Hematopoietic multipotent progenitor cell (in vitro differentiated cells): ENCODE measurements at regions not wholly inside any gene's neighbourhood (a gene's known extent, or its start where the extent isn't known, plus 50 kb on each side); places are given as distances from the start of the nearest gene placed in this dataset.
A peak's percentile ranks its signal among the peaks of the same experiment; 100 is the strongest.
"Not testable (repeated sequence)": the region's sequence is repeated elsewhere in the genome, so short reads cannot be mapped to it uniquely, and the experiment has no call there.

ENCODE experiments used
- DNase-seq, 3 donors: peaks; one replicate each; pipeline ENCODE4 v3.0.0-alpha.2; 2011 to 2015; ENCODE audit warnings: low read depth in 2 of 3, low spot score in 2 of 3

GRCh38 chr13:81283561-81283960 lies 942.6 kb upstream of the SPRY2 start:
- DNase-seq: no peak

- no peak for DNase-seq
These were observed 942.1 kb upstream of the SPRY2 start for GRCh38 chr13:81283062-81283461.

DNA sequence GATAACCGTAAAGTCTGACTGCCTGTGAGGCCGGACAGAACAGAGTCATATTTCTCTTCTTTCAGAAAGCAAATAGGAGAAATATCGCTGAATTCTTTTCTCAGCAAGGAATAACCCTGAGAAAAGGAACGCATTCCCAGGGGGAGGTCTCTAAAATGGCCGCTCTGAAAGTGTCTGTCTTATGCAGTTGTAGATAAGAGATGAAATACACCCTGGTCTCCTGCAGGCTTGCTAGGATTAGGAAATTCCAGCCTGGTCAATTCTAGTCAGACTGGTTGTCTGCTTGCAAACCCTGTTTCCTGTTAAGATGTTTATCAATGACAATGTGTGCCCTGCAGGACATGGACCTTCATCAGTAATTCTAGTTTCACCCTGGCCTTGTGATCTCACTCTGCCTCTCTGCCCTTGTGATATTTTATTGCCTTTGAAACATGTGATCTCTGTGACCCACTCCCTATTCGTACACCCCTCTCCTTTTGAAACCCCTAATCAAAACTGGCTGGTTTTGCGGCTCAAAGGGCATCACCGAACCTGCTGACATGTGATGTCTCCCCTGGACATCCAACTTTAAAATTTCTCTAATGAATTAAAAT lies 934.8 kb upstream of the SPRY2 start:
- DNase-seq: no peak

GRCh38 chr13:81247711-81248110 lies 906.8 kb upstream of the SPRY2 start:
- no peak for DNase-seq

DNA sequence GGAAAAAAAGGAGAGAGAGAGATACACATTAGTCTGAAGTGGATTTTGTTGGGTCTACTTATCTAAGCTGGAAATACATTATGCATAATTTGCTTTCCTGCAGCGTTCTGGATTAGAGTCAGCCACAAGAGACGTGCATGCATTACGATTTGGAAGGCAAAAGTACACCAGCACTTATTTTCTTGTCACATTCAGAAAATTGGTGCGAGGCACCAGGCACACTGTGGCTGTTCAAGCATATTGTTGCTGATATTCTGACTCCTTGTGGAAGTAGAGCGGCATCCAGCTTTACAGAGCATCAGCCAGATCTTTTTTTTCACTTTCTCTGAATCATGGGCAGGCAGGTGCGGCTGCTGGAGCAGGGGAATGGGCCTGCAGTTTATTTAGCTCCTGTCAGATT lies 905.6 kb upstream of the SPRY2 start:
- no peak for DNase-seq

GRCh38 chr13:81244011-81244410 lies 903.1 kb upstream of the SPRY2 start:
- no peak for DNase-seq

GRCh38 chr13:81230386-81230785 lies 889.5 kb upstream of the SPRY2 start:
- DNase-seq: no peak

- DNase-seq: not testable (repeated sequence)
These were observed 885.9 kb upstream of the SPRY2 start for GRCh38 chr13:81226830-81227229.

- DNase-seq: no peak
These were observed 883.4 kb upstream of the SPRY2 start for GRCh38 chr13:81224209-81224833.

GRCh38 chr13:81223778-81224177 lies 882.9 kb upstream of the SPRY2 start:
- DNase-seq: no peak

DNA sequence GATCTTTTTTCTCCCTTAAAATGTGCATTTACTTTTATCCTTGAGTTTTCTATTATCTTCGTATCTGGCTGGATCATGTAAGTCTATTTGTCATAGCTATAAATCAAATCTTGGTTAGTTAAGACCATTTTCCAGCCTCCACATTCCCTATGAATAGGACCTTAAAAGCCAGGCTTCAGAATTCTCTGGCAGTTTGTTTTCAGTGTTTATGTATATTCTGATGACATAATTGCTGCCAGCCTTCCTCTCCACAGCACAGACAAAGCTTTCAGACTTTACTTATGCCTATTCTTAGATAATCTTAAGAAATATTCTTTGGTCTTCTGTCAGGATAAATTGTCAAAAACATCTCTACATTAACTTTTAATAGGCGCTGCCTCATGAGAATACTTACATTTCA lies 870.8 kb upstream of the SPRY2 start:
- no peak for DNase-seq

DNA sequence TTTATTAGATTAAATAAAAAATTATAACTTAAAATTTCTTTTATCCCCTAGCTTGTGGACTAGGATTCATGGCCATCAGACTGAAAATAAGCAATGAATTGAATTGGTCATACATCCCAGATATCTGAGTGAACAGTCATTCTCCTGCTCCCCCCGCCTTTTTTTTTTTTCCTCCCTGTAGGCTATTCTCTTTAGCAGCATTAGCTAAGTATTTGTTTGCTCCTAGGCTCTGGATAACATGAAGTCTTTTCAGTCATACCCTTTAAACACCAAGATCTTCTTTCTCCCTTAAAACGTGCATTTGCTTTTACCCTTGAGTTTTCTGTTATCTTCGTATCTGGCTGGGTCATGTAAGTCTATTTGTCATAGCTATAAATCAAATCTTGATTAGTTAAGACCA lies 866.7 kb upstream of the SPRY2 start:
- DNase-seq: no peak

- DNase-seq: no peak
These were observed 866.3 kb upstream of the SPRY2 start for GRCh38 chr13:81207231-81207630.

DNA sequence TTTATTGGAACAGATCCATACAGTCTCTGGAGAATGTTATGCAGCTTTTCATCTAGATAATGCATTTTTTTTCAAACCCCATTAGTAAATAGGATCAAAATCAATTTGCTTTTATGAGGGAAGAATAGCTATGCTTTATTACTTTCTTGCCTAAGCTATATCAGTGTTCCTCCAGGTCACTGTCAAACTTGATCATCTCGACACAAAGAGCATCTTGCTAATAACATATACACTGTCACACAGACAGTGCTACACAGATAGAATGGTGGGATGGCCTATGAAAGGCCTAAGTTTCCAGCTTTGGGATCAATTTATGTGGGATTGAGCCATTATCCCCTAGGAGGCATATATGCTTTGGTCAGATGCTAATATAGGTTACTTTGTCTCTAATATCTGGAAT lies 862.9 kb upstream of the SPRY2 start:
- no peak for DNase-seq

DNA sequence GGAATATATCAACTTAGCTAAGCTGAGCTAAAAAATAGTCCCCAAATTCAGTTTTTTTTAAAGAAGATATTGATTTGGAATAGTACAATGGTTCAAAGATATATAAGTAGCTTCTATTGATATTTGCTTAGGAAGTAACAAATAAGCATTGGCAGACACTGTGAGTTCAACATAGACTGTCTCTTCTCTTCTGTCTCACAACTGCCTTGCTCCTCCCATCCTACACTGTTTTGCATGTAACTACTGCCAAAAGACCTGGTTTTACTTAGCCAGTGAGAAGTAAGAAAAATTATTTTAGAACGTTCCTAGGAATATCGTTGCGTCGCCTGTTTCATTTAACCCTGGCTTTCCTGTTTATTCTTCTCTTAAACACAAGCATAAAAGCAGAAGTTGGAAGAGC lies 859.0 kb upstream of the SPRY2 start:
- no peak for DNase-seq

DNA sequence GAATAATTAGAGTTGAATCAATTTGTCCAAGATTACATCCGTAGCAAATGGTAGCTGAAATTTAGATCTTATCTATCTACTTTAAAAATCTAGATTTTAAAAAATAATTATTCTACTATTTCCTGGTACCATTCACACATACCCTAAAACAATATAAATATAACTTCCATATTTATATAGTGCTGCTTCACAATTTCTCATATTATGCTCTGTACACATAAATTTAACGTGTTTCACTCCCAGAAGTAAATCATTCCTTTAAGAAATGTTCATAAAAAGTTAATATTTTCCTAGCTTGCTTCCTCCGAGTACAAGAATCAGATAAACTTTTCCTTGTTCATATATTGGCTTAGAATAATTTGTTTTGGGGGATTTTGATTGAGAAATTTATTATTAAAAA lies 857.0 kb upstream of the SPRY2 start:
- no peak for DNase-seq

GRCh38 chr13:81197483-81197882 lies 856.6 kb upstream of the SPRY2 start:
- DNase-seq: no peak

- DNase-seq: no peak
These were observed 853.4 kb upstream of the SPRY2 start for GRCh38 chr13:81194362-81194761.

- DNase-seq: no peak
These were observed 843.8 kb upstream of the SPRY2 start for GRCh38 chr13:81184556-81185265.

DNA sequence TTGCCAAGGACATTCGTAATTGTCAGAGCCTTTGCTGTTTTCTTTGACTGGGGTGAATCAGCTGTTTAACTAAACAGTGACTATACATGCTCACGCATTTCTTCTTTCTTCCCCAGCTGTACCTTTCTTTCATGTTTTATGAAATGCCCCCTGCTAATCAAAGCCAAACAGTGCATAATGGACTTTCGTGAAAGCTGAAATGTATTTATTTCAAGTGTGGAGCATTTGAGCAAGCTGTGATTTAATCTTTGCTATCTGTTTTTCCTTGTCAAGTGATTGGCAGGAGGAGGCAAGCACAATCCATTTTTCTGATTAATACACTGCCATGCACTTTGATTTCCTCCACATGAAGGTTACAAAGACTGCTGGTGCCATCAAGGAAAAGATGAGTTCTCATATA lies 831.7 kb upstream of the SPRY2 start:
- DNase-seq: no peak

GRCh38 chr13:81171065-81171647 lies 830.2 kb upstream of the SPRY2 start:
- DNase-seq: peak in 1 of 3 donors; percentile 28

DNA sequence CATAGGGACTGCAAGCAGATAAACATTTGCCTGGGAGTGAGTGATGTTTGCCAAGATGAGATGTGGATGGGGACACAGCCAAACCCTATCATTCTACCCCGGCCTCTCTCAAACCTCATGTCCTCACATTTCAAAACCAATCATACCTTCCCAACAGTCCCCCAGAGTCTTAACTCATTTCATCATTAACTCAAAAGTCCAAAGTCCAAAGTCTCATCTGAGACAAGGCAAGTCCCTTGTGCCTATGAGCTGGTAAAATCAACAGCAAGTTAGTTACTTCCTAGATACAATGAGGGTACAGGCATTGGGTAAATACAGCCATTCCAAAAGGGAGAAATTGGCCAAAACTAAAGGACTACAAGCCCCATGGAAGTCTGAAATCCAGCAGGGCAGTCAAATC lies 822.9 kb upstream of the SPRY2 start:
- not testable (repeated sequence) for DNase-seq
